ENCODE measurements at regions not wholly inside any gene's neighbourhood (a gene's known extent, or its start where the extent isn't known, plus 50 kb on each side); places are given as distances from the start of the nearest gene placed in this dataset.

- TF ChIP-seq CTCF (IDR thresholded peaks at IDR 0.05) = no peak
- peaks cover 63% of the 10 kb centered on the region for H3K4me1 ChIP-seq (ENCODE audit: insufficient read depth, low read length)
- peaks cover 16% of the 10 kb centered on the region for H3K36me3 Mint-ChIP-seq (ENCODE audit: low read depth)
- no peaks in the 10 kb centered on the region for H3K36me3 ChIP-seq (ENCODE audit: insufficient read depth, low read length)
- H3K4me1 Mint-ChIP-seq (ENCODE audit: low read depth) = peaks cover 81% of the 10 kb centered on the region
- peak overlapping the region; percentile 85 for H3K27ac Mint-ChIP-seq
- no peak overlapping the region for H3K27ac ChIP-seq (ENCODE audit: low read depth in 1 of 2, low read length in 2 of 2)
- H3K9me3 ChIP-seq (ENCODE audit: control insufficient read depth in 1 of 2, insufficient read depth in 1 of 2, low read length in 2 of 2) = peaks cover 8 to 10% of the 10 kb centered on the region in 2 experiments
- H3K27me3 ChIP-seq (ENCODE audit: control insufficient read depth in 1 of 2, insufficient read depth in 2 of 2, low read length in 2 of 2) = no peaks in the 10 kb centered on the region
- H3K4me3 Mint-ChIP-seq = no peak overlapping the region
- H3K4me3 ChIP-seq (ENCODE audit: low read length) = no peak overlapping the region
- peaks cover 3% of the 10 kb centered on the region for H3K9me3 Mint-ChIP-seq
- CTCF ChIA-PET = no interaction called here
- H3K27me3 Mint-ChIP-seq = no peaks in the 10 kb centered on the region
- DNase-seq (no peak), ATAC-seq (ENCODE audit: poor library complexity) (no peak)
- POLR2A ChIA-PET = no interaction called here
- intact Hi-C loops (cut with DNase I, micrococcal nuclease) = loop anchor here in 1 of 2 experiments (5.0 kb wide), 1 partner anchor 36 kb away; no protein-coding TSS in a partner anchor
These were observed 312.4 kb downstream of the RPAP3 start for GRCh38 chr12:47393403-47393790.

GRCh38 chr12:47391566-47391965, 311.8 kb upstream of the AMIGO2 start:
- ATAC-seq (ENCODE audit: poor library complexity) (peak; percentile 90), DNase-seq (peak; percentile 28 to 88 (median 51))
- TF ChIP-seq CTCF (IDR thresholded peaks at IDR 0.05) = no peak
- POLR2A ChIA-PET = interaction anchor here (1.0 to 2.2 kb wide), 6 partner anchors 22 to 1739 kb away, joined by 3 to 8 read pairs (median 4); no protein-coding TSS in a partner anchor
- intact Hi-C loops (cut with DNase I, micrococcal nuclease) = loop anchor here in 1 of 2 experiments (5.0 kb wide), 1 partner anchor 34 kb away; no protein-coding TSS in a partner anchor
- peak overlapping the region; percentile 62 for H3K4me3 Mint-ChIP-seq
- H3K9me3 Mint-ChIP-seq = peaks cover 2% of the 10 kb centered on the region
- no peaks in the 10 kb centered on the region for H3K27me3 Mint-ChIP-seq
- H3K36me3 Mint-ChIP-seq (ENCODE audit: low read depth) = peaks cover 4% of the 10 kb centered on the region
- peaks cover 78% of the 10 kb centered on the region for H3K4me1 Mint-ChIP-seq (ENCODE audit: low read depth)
- CTCF ChIA-PET = interaction anchor here (1.2 kb wide), 1 partner anchor 184 kb away, joined by 3 read pairs; no protein-coding TSS in a partner anchor
- no peaks in the 10 kb centered on the region for H3K27me3 ChIP-seq (ENCODE audit: control insufficient read depth in 1 of 2, insufficient read depth in 2 of 2, low read length in 2 of 2)
- no peak overlapping the region for H3K4me3 ChIP-seq (ENCODE audit: low read length)
- H3K4me1 ChIP-seq (ENCODE audit: insufficient read depth, low read length) = peaks cover 49% of the 10 kb centered on the region
- H3K9me3 ChIP-seq (ENCODE audit: control insufficient read depth in 1 of 2, insufficient read depth in 1 of 2, low read length in 2 of 2) = peaks cover 0 to 2% of the 10 kb centered on the region in 2 experiments
- H3K27ac Mint-ChIP-seq = peak overlapping the region; percentile 85
- no peaks in the 10 kb centered on the region for H3K36me3 ChIP-seq (ENCODE audit: insufficient read depth, low read length)
- peak overlapping the region; percentile 43 to 47 for H3K27ac ChIP-seq (ENCODE audit: low read depth in 1 of 2, low read length in 2 of 2)

DNA sequence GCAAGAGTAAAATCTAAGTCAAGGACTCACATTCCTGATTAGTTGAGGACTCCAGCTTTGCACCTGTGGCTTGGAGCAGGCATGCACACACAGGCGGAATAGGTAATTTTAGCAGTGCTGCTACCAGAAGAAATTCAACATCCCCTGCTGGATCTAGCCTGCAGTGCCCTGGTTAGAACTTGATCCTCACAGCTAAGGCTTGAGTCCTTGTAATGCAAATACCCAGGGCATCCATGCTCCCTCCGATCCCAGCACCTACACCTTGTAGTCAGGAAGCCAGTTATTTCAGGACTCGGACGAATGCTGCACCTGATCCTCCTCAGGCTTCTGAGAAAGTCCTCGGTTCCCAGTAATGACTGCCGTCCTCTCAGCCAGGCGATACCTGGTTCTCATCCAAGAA, 309.0 kb upstream of the AMIGO2 start:
- ChIA-PET POLR2A (interaction anchor here (1.3 to 1.7 kb wide), 2 partner anchors 28 to 172 kb away, joined by 3 to 4 read pairs; no protein-coding TSS in a partner anchor), CTCF (no interaction called here)
- Histone ChIP-seq H3K9me3 (ENCODE audit: control insufficient read depth in 1 of 2, insufficient read depth in 1 of 2, low read length in 2 of 2) (no peaks in the 10 kb centered on the region), H3K4me3 (ENCODE audit: low read length) (no peak overlapping the region), H3K36me3 (ENCODE audit: insufficient read depth, low read length) (no peaks in the 10 kb centered on the region), H3K4me1 (ENCODE audit: insufficient read depth, low read length) (peaks cover 32% of the 10 kb centered on the region), H3K27ac (ENCODE audit: low read depth in 1 of 2, low read length in 2 of 2) (no peak overlapping the region), H3K27me3 (ENCODE audit: control insufficient read depth in 1 of 2, insufficient read depth in 2 of 2, low read length in 2 of 2) (no peaks in the 10 kb centered on the region)
- Mint-ChIP-seq H3K27me3 (no peaks in the 10 kb centered on the region), H3K9me3 (no peaks in the 10 kb centered on the region), H3K36me3 (ENCODE audit: low read depth) (no peaks in the 10 kb centered on the region), H3K27ac (no peak overlapping the region), H3K4me3 (no peak overlapping the region), H3K4me1 (ENCODE audit: low read depth) (peaks cover 73% of the 10 kb centered on the region)
- no peak for TF ChIP-seq CTCF (IDR thresholded peaks at IDR 0.05)
- no peak for ATAC-seq (ENCODE audit: poor library complexity)
- intact Hi-C loops (cut with DNase I, micrococcal nuclease) = no loop called here
- no peak for DNase-seq
